ENCODE measurements at regions not wholly inside any gene's neighbourhood (a gene's known extent, or its start where the extent isn't known, plus 50 kb on each side); places are given as distances from the start of the nearest gene placed in this dataset.
"Not testable (repeated sequence)": the region's sequence is repeated elsewhere in the genome, so short reads cannot be mapped to it uniquely, and the experiment has no call there.

GRCh38 chr3:159748425-159748824, 240.2 kb upstream of the IL12A start:
- DNase-seq = no peak

DNA sequence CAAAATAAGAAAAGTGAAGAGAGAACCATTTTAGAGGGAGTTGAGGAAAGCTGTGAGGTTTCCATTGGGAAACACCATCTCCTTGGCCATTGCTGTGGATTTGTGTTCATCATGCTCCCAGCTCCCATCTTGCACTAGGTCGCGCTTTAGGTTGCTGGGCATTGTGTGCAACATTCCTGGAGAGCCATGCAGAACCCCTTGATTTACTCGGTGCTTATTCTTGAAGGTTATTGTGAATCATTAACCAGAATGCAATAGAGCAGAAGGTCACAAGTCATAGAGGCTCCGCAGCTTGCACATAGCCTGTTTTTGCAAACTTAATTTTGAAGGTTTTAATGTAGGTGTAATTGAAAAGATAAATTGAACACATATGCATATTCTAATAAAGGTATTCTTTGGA, 239.2 kb upstream of the IL12A start:
- DNase-seq = no peak

DNA sequence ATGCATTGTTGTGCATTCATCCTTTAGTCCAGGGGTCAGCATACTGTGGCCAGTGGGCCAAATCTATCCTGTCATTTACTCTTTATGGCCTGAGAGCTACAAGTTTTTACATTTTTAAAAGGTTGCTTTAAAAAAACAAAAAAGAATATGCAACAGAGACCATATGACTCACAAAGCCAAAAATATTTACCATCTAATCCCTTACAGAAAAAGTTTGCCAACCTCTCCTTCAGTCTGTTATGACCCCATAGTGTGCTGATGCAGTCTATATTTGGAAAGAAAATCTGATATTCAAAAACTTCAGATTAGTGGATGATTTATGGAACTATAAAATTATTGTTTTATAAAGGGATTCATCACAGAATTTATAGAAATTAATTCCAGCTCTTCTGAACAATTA, 237.5 kb upstream of the IL12A start:
- DNase-seq = no peak

DNA sequence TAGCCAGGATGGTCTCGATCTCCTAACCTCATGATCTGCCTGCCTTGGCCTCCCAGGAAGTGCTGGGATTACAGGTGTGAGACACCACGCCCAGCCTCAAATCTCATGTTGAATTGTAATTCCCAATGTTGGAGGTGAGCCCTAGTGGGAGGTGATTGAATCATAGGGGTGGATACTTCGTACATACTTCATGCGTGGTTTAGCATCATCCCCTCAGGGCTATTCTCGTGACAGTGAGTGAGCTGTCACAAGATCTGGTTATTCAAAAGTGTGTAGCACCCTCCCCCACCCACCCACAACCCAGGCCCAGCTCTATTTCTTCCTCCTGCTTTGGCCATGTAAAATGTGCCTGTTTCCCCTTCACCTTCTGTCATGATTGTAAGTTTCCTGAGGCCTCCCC, 236.9 kb upstream of the IL12A start:
- DNase-seq = no peak

GRCh38 chr3:159756279-159757207, 232.1 kb upstream of the IL12A start:
- not testable (repeated sequence) for DNase-seq

DNA sequence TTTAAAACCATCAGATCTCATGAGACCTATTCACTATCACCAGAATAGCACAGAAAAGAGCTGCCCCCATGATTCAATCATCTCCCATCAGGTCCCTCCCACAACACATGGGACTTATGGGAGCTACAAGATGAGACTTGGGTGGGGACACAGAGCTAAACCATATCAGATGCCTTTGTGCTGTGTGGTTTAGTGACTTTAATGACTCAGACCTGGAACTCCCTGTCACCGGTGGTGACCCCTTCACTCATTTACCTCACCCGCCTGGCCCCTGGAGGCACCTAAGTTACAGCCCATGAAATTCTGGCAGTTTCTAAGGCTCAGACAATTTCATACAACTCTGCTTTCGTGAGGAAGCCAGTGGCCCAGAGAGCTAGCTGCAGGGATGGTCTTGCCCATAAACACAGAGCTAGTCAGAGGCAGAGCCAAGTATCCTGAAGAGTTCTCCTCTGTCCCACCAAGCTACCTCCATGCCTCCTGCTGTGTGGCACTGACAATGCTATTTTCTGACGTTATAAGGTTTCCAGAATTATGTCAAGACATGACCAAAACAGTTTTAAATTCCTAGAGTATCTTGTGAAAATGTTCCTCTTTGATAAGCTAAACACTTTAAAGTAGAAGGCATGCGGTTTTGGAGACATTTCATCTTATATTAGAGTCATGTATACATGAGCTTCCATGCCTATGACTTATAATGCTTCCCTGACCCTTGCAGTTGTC, 231.1 kb upstream of the IL12A start:
- DNase-seq = no peak

- DNase-seq = peak; percentile 93
Measured at GRCh38 chr3:159760046-159760445, 228.6 kb upstream of the IL12A start.

DNA sequence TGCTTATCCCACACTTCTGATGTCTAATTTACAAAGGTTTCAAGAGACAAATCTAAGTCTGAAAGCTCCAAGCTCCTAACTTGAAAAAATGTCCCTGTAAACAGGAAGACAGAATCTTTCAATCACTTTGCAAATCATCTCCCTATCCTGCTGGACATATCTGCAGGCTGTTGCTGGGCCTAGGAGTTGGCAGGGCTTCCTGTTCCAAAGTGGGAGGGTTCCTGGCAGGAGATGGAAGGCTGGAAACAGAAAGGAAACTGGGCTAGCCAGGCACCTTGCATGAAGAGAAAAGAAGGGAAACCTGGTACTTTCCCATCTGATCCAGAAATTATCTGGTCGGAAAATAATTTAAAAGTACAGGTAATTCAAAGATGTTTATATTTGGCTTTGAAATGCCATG, 227.3 kb upstream of the IL12A start:
- no peak for DNase-seq

- no peak for DNase-seq
Measured at GRCh38 chr3:159761848-159762635, 226.6 kb upstream of the IL12A start.

DNA sequence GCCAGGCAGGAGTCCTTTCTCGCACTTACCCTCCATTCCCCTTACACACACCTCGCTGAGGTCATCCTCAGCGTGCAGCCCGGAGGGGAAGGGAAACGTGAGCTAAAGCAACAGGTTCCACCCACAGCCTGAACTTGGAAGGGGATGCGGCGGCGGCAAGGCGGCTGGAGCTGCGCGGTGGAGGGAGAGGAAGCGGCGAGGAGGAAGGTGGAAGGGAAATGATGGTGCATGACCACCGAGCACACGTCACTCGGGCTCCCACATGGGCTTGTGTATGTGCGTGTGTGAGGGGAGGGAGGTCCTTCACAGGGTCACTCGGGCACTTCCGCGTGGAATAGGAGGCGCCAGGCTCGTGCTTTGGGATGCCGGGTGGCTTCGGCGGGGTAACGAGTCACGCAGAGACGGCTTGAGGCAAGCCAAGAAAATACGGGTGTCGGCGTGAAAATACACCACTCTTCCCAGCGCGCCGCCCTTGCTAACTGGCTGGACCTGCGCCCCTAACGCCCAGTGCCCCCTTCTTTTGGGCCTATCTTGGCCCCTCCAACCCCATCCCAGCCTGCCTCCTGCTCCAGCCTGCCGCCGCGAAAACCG, 225.5 kb upstream of the IL12A start:
- DNase-seq = peak; percentile 20

- DNase-seq = peak; percentile 79
Measured at GRCh38 chr3:159763602-159764489, 224.8 kb upstream of the IL12A start.

DNA sequence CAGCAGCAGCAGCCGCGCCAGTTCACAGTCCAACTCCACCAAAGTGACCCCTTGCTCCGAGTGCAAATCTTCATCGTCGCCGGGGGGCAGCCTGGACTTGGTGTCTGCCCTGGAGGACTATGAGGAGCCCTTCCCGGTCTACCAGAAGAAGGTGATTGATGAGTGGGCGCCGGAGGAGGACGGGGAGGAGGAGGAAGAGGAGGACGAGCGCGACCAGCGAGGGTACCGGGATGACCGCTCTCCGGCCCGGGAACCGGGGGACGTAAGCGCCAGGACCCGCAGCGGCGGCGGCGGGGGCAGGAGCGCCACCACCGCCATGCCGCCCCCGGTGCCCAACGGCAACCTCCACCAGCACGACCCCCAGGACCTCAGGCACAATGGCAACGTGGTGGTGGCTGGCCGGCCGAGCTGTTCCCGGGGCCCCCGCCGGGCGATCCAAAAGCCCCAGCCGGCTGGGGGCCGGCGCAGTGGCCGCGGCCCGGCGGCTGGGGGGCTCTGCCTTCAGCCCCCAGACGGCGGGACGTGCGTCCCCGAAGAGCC, 224.1 kb upstream of the IL12A start:
- no peak for DNase-seq

- DNase-seq = peak; percentile 61
Measured at GRCh38 chr3:159765030-159765859, 223.4 kb upstream of the IL12A start.

GRCh38 chr3:159765860-159766294, 222.8 kb upstream of the IL12A start:
- no peak for DNase-seq

DNA sequence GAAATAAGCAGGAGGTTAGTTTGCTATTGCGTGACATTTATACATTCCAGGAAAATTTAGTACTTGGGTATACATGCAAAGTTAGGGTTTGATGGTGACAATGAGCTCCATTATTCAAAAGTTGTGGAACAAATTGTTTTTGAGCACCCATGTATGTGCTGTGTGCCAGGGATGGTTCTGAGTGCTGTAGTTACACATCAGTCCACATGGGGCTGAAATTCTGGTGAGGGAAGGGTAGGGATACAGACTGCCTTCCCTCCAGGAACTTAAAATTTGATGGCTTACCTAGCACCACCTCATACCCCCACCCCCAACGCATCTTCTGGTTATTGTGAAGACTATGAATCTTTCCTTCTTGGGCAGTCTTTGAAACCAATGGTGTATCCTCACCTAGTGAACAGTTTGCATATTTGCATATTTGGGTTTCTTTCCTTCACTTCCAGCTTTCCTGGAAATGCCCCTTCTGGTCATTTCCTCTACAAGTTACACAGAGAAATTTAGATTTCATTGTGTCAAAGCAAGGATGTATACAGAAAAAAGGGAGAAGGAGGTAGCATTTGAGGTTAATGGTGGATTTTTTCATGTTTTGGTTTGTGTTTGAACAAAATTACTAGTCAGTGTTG, 222.0 kb upstream of the IL12A start:
- no peak for DNase-seq

- no peak for DNase-seq
Measured at GRCh38 chr3:159770998-159771397, 217.6 kb upstream of the IL12A start.

DNA sequence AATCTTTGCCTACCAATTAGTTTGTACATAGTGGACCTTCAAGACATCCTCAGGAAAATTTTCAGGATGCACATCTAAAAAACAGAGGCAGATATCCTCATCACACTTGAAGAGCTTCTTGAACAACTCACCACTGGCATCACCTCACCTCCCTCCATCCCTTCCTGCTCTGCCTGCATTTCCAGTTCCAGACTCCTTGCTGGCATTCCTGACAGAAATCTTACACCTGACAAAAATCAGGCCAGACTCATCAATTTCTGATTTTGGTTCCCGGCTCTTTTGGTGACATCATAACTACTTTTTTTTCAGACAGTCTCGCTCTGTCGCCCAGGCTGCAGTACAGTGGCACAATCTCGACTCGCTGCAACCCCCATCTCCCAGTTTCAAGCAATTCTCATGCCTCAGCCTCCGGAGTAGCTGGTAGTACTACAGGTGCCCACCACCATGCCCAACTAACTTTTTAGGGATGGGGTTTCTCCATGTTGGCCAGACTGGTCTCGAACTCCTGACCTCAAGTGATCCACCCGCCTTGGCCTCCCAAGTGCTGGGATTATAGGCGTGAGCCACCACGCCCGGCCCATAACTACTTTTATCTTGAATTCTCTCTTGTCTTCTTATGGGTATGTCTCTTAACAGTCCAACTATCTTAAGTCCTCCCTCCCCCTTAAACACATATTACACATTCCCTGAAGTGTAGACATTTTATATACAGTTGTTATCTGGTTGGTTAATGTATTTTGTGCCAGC, 216.6 kb upstream of the IL12A start:
- no peak for DNase-seq

GRCh38 chr3:159773706-159774105, 214.9 kb upstream of the IL12A start:
- DNase-seq = no peak

DNA sequence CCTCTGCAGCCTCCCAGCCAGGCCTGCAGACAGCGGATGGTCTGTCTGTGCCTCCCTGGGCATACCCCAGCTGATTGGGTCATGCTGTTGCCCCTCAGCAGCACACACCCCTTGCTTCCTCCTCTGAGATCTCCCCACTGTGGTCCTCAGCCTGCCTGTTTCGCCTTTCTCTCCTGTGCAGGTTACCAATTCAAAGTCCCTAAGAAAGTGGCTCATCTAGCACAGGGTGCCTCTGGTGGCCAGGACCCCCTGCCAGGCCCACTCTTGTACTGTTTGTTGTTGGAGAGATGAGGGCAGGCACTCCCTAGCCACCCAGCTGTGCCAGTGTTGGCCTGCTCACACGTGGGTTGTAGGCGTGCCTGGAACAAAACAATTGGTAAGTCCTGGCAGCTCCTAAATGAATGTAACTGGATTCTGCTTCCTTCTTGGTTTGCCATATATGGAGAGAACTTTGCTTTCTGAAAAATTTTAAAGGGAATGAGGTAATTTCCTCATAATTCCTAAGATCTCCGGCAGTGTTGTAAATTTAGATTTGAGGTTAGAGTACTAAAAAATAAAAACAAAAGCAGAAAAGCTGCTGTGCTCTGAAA, 213.2 kb upstream of the IL12A start:
- DNase-seq = no peak
